Activated CD4-positive, alpha-beta T cell treated with anti-CD3 and anti-CD28 coated beads, Interleukin-2, amount 10 ng/mL, durations not matched to agents 24 days and 14 days (primary cell): ENCODE measurements at regions not wholly inside any gene's neighbourhood (a gene's known extent, or its start where the extent isn't known, plus 50 kb on each side); places are given as distances from the start of the nearest gene placed in this dataset.

ENCODE experiments used
- DNase-seq: peaks from one replicate; pipeline ENCODE4 v3.0.0; 2022
- H3K27ac Mint-ChIP-seq: one replicate; pipeline ENCODE4 v1.8.0; 2022; ENCODE audit warnings: mild to moderate bottlenecking, mixed read lengths
- H3K27me3 Mint-ChIP-seq: one replicate; pipeline ENCODE4 v1.8.0; 2022; ENCODE audit warnings: mixed read lengths
- H3K36me3 Mint-ChIP-seq: one replicate; pipeline ENCODE4 v1.8.0; 2022; ENCODE audit warnings: low read depth, mild to moderate bottlenecking, mixed read lengths
- H3K4me1 Mint-ChIP-seq: one replicate; pipeline ENCODE4 v1.8.0; 2021; ENCODE audit warnings: mixed read lengths
- H3K4me3 Mint-ChIP-seq: one replicate; pipeline ENCODE4 v1.8.0; 2022; ENCODE audit warnings: mild to moderate bottlenecking, moderate library complexity, mixed read lengths
- H3K9me3 Mint-ChIP-seq: one replicate; pipeline ENCODE4 v1.8.0; 2021; ENCODE audit warnings: mixed read lengths
- intact Hi-C: fragments of 100-400 bp; cut with micrococcal nuclease; formaldehyde crosslinking; loops from one replicate; pipeline ENCODE4 v1.15.1; 2023

GRCh38 chr6:40074306-40075055 lies 140.2 kb upstream of the MOCS1 start:
- no peaks in the 10 kb centered on the region for H3K9me3 Mint-ChIP-seq
- DNase-seq = no peak
- H3K27me3 Mint-ChIP-seq = peaks cover 2% of the 10 kb centered on the region
- H3K27ac Mint-ChIP-seq = no peak overlapping the region
- no peaks in the 10 kb centered on the region for H3K36me3 Mint-ChIP-seq
- no peak overlapping the region for H3K4me3 Mint-ChIP-seq
- intact Hi-C loops = no loop called here
- H3K4me1 Mint-ChIP-seq = no peaks in the 10 kb centered on the region

DNA sequence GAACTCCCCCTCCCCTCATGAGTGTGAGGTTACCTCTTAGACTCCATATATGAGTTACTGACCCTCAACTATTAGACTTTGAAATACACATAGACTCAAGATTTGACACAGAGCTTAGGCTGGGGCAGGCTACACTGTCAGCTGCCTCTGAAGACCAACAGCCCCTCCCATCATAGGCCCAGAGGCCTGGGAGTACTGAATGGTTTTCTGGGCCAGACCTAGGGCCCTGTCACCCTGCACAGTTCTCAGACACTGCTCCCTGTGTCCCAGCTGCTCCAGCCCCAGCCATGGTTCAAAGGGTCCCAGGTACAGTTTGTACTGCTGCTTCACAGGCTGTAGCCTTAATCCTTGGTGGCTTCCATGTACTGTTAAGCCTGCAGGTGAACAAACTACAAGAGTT lies 132.1 kb upstream of the MOCS1 start:
- H3K9me3 Mint-ChIP-seq = no peaks in the 10 kb centered on the region
- H3K4me1 Mint-ChIP-seq = no peaks in the 10 kb centered on the region
- H3K4me3 Mint-ChIP-seq = no peak overlapping the region
- no peaks in the 10 kb centered on the region for H3K36me3 Mint-ChIP-seq
- intact Hi-C loops = no loop called here
- no peak for DNase-seq
- peaks cover 2% of the 10 kb centered on the region for H3K27me3 Mint-ChIP-seq
- no peak overlapping the region for H3K27ac Mint-ChIP-seq

DNA sequence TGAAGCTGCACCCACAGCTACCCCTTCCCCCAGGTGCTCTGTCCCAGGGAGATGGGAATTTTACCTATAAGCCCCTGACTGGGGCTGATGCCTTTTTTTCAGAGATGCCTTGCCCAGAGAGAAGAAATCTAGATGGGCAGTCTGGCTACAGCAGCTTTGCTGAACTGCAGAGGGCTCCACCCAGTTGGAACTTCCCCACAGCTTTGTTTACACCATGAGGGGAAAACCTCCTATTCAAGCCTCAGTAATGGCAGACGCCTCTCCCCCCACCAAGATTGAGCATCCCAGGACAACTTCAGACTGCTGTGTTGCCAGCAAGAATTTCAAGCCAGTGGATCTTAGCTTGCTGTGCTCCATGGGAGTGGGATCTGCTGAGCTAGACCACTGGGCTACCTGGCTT lies 122.6 kb upstream of the MOCS1 start:
- Mint-ChIP-seq H3K4me1 (no peaks in the 10 kb centered on the region), H3K36me3 (no peaks in the 10 kb centered on the region), H3K4me3 (no peak overlapping the region), H3K27me3 (peaks cover 3% of the 10 kb centered on the region), H3K9me3 (peaks cover 4% of the 10 kb centered on the region), H3K27ac (no peak overlapping the region)
- intact Hi-C loops = no loop called here
- DNase-seq = no peak

- H3K4me3 Mint-ChIP-seq = no peak overlapping the region
- peaks cover 3% of the 10 kb centered on the region for H3K27me3 Mint-ChIP-seq
- H3K4me1 Mint-ChIP-seq = no peaks in the 10 kb centered on the region
- H3K27ac Mint-ChIP-seq = no peak overlapping the region
- H3K9me3 Mint-ChIP-seq = peaks cover 8% of the 10 kb centered on the region
- no peaks in the 10 kb centered on the region for H3K36me3 Mint-ChIP-seq
- no peak for DNase-seq
- intact Hi-C loops = no loop called here
Observed at GRCh38 chr6:40054602-40055001, 120.3 kb upstream of the MOCS1 start.

DNA sequence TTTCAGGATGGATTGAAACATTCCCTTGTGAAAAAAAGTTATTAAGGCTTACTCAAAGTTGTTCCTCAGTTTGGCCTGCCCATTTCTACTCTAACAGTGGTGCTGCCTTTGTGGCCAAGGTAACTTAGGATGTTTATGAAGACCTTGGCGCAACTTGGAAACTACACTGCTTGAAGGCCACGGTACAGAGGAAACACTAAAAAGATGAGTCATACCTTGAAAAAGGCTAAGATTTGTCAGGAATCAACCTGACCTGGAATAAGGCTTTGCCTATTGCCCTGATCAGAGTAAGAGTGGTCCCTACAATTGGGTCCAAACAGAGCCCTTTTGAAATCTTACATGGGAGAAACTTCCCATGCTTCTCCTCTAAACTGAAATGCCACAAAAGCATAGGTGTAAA lies 119.9 kb upstream of the MOCS1 start:
- intact Hi-C loops = no loop called here
- Mint-ChIP-seq H3K36me3 (no peaks in the 10 kb centered on the region), H3K4me3 (no peak overlapping the region), H3K9me3 (peaks cover 8% of the 10 kb centered on the region), H3K27me3 (peaks cover 3% of the 10 kb centered on the region), H3K27ac (no peak overlapping the region), H3K4me1 (no peaks in the 10 kb centered on the region)
- no peak for DNase-seq

- no peaks in the 10 kb centered on the region for H3K4me1 Mint-ChIP-seq
- peaks cover 4% of the 10 kb centered on the region for H3K9me3 Mint-ChIP-seq
- no peak for DNase-seq
- intact Hi-C loops = no loop called here
- no peaks in the 10 kb centered on the region for H3K36me3 Mint-ChIP-seq
- H3K27me3 Mint-ChIP-seq = peaks cover 3% of the 10 kb centered on the region
- no peak overlapping the region for H3K4me3 Mint-ChIP-seq
- no peak overlapping the region for H3K27ac Mint-ChIP-seq
Observed at GRCh38 chr6:40049128-40049527, 114.9 kb upstream of the MOCS1 start.

DNA sequence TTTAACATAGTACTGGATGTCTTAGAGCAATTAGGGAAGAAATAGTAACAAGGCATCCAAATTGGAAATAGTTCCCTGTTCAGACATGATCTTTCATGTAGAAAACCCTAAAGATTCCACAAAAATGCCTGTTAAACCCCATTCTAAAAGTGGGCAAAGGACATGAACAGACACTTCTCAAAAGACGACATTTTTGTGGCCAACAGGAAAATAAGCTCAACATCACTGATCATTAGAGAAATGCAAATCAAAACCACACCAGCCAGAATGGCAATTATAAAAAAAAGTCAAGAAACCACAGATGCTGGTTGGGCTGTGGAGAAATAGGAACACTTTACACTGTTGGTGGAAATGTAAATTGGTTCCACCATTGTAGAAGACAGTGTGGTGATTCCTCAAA lies 109.9 kb upstream of the MOCS1 start:
- intact Hi-C loops = no loop called here
- Mint-ChIP-seq H3K4me1 (peaks cover 2% of the 10 kb centered on the region), H3K4me3 (no peak overlapping the region), H3K27me3 (peaks cover 4% of the 10 kb centered on the region), H3K27ac (no peak overlapping the region), H3K9me3 (peaks cover 5% of the 10 kb centered on the region), H3K36me3 (no peaks in the 10 kb centered on the region)
- no peak for DNase-seq

DNA sequence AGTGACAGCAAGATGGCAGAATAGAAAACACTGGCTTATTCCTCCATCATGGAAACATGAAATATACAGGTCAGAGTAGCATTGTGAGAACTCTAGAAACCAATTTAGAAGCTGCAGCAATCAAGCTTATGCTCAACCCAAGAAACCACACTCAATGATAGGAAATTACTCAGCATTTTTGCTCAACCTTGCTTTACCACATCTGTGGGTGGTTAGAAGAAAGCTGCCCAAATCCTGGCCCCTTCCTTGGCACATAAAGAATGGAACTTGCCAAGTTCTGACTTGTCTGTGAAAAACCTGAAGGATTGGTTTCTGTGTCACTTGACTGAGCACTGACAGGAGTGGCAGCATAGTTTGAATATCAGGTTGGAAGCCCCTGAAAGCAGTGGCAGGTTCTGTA lies 108.0 kb upstream of the MOCS1 start:
- H3K9me3 Mint-ChIP-seq = peaks cover 5% of the 10 kb centered on the region
- no peak overlapping the region for H3K27ac Mint-ChIP-seq

DNA sequence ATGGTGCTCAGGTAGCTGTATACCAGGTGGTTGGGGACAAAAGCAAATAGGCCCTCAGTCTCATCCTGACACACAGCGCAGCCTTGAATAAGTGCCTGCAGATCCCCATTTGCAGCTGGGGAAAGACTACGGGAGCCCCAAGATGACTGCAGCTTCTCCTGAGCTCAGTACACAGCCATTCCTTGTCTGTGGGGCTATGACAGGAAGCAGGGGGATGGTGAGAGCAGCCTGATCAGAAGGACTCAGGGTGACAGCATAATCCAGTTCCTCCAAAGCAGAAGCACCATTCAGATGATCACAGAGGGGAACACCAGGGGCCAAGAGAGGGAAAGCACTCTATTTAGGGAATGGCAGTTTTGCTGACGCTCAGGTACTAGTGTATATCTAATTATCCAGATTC lies 104.8 kb upstream of the MOCS1 start:
- no peak overlapping the region for H3K4me3 Mint-ChIP-seq
- H3K9me3 Mint-ChIP-seq = peaks cover 5% of the 10 kb centered on the region
- no peaks in the 10 kb centered on the region for H3K36me3 Mint-ChIP-seq
- intact Hi-C loops = no loop called here
- H3K4me1 Mint-ChIP-seq = peaks cover 2% of the 10 kb centered on the region
- H3K27ac Mint-ChIP-seq = no peak overlapping the region
- no peak for DNase-seq
- peaks cover 1% of the 10 kb centered on the region for H3K27me3 Mint-ChIP-seq

More for the DNA sequence above, 108.0 kb upstream of the MOCS1 start:
- Mint-ChIP-seq H3K4me1 (peaks cover 2% of the 10 kb centered on the region), H3K27me3 (peaks cover 4% of the 10 kb centered on the region), H3K36me3 (no peaks in the 10 kb centered on the region), H3K4me3 (no peak overlapping the region)
- intact Hi-C loops = no loop called here
- DNase-seq = no peak

DNA sequence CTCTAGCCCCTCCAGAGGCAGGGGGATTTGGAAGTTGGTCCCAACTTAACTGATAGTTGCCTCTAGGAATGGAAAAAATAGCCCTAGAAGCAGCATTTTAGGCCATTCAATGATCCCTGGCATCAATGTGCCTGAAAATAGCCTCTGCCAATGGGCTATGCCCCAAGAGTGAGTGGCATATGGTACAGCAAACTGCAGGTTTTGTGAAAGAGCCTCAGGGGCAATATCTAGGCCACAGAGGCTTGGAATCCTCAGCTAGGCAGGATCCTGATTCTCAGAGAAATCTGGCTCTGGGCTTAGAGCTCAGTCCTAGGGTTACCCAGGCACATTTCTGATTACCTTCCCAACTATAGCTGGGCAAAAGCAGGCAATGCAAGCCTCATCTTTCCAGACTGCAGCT lies 104.4 kb upstream of the MOCS1 start:
- DNase-seq = no peak
- H3K27me3 Mint-ChIP-seq = peaks cover 1% of the 10 kb centered on the region
- peaks cover 2% of the 10 kb centered on the region for H3K4me1 Mint-ChIP-seq
- intact Hi-C loops = no loop called here
- no peaks in the 10 kb centered on the region for H3K36me3 Mint-ChIP-seq
- H3K27ac Mint-ChIP-seq = no peak overlapping the region
- H3K4me3 Mint-ChIP-seq = no peak overlapping the region
- peaks cover 5% of the 10 kb centered on the region for H3K9me3 Mint-ChIP-seq

- no peaks in the 10 kb centered on the region for H3K27me3 Mint-ChIP-seq
- peaks cover 2% of the 10 kb centered on the region for H3K4me1 Mint-ChIP-seq
- H3K36me3 Mint-ChIP-seq = no peaks in the 10 kb centered on the region
- no peak for DNase-seq
- H3K27ac Mint-ChIP-seq = no peak overlapping the region
- intact Hi-C loops = no loop called here
- peaks cover 5% of the 10 kb centered on the region for H3K9me3 Mint-ChIP-seq
- no peak overlapping the region for H3K4me3 Mint-ChIP-seq
Observed at GRCh38 chr6:40037271-40037670, 103.0 kb upstream of the MOCS1 start.

GRCh38 chr6:40036186-40036585 lies 101.9 kb upstream of the MOCS1 start:
- H3K27me3 Mint-ChIP-seq = no peaks in the 10 kb centered on the region
- DNase-seq = no peak
- H3K4me3 Mint-ChIP-seq = no peak overlapping the region
- H3K36me3 Mint-ChIP-seq = no peaks in the 10 kb centered on the region
- intact Hi-C loops = no loop called here
- H3K27ac Mint-ChIP-seq = no peak overlapping the region
- no peaks in the 10 kb centered on the region for H3K4me1 Mint-ChIP-seq
- H3K9me3 Mint-ChIP-seq = no peaks in the 10 kb centered on the region

- no peak overlapping the region for H3K4me3 Mint-ChIP-seq
- intact Hi-C loops = no loop called here
- no peaks in the 10 kb centered on the region for H3K9me3 Mint-ChIP-seq
- DNase-seq = no peak
- no peaks in the 10 kb centered on the region for H3K4me1 Mint-ChIP-seq
- H3K27me3 Mint-ChIP-seq = no peaks in the 10 kb centered on the region
- H3K27ac Mint-ChIP-seq = no peak overlapping the region
- H3K36me3 Mint-ChIP-seq = no peaks in the 10 kb centered on the region
Observed at GRCh38 chr6:40028449-40028848, 94.2 kb upstream of the MOCS1 start.

DNA sequence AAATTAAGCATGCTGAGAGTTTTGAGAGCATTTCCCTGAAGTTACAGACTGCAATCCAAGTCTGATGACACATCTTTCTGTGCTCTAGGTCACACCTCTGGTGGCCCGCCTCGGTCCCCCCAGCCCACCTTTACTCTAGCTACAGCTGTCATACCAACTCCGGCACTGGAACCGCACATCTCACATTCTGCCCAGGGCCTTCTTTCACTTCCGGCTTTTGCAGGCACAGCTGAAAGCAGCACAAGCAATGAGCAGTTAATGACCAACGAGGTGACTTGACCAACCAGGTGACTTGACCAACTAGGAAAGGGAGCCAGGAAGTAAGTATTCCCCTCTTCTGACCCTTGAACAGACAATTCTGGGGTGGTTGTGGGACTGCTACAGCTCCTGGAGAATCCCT lies 88.6 kb upstream of the MOCS1 start:
- intact Hi-C loops = no loop called here
- Mint-ChIP-seq H3K36me3 (no peaks in the 10 kb centered on the region), H3K4me3 (no peak overlapping the region), H3K4me1 (no peaks in the 10 kb centered on the region), H3K27ac (no peak overlapping the region), H3K27me3 (peaks cover 1% of the 10 kb centered on the region), H3K9me3 (peaks cover 6% of the 10 kb centered on the region)
- DNase-seq = no peak

GRCh38 chr6:40020166-40020565 lies 85.9 kb upstream of the MOCS1 start:
- Mint-ChIP-seq H3K4me1 (no peaks in the 10 kb centered on the region), H3K36me3 (no peaks in the 10 kb centered on the region), H3K9me3 (peaks cover 6% of the 10 kb centered on the region), H3K27me3 (peaks cover 3% of the 10 kb centered on the region), H3K4me3 (no peak overlapping the region), H3K27ac (no peak overlapping the region)
- intact Hi-C loops = no loop called here
- DNase-seq = no peak
